Stomach (tissue), 8 donors: ENCODE measurements at regions not wholly inside any gene's neighbourhood (a gene's known extent, or its start where the extent isn't known, plus 50 kb on each side); places are given as distances from the start of the nearest gene placed in this dataset.

ENCODE experiments used
- DNase-seq, 2 donors: peaks; one replicate each; pipeline versions ENCODE4 v3.0.0 to v3.0.0-alpha.2; 2013 to 2019
- H3K27ac ChIP-seq, 5 donors: fragments of 200-600 bp in 4 of 5; sonication (generic) in 4 of 5; one replicate each; pipeline ENCODE4 v1.5.1; 2013 to 2019; ENCODE audit warnings: mild to moderate bottlenecking in 1 of 5, moderate library complexity in 1 of 5
- H3K27me3 ChIP-seq, 3 donors: fragments of 200-600 bp; sonication (generic); one replicate each; pipeline ENCODE4 v1.5.1; 2017 to 2019; ENCODE audit warnings: mixed run types in 1 of 3
- H3K36me3 ChIP-seq, 4 donors: fragments of 200-600 bp; sonication (generic); 1 replicate in 3 of 4; 2 replicates in 1 of 4; pipeline ENCODE4 v1.5.1; 2016 to 2019
- H3K4me1 ChIP-seq, 4 donors: fragments of 200-600 bp; sonication (generic); one replicate each; pipeline ENCODE4 v1.5.1; 2016 to 2019
- H3K4me3 ChIP-seq, 4 donors: fragments of 200-600 bp; sonication (generic) in 3 of 4; one replicate each; pipeline ENCODE4 v1.5.1; 2016 to 2019; ENCODE audit warnings: mild to moderate bottlenecking in 1 of 4
- H3K9me3 ChIP-seq, 4 donors: fragments of 200-600 bp; sonication (generic); one replicate each; pipeline ENCODE4 v1.5.1; 2016 to 2019
- CTCF ChIP-seq, 7 experiments: fragments of 450-650 bp in 4 of 7; fragments of 200-600 bp in 3 of 7; sonication (generic) in 3 of 7; IDR thresholded peaks; one replicate each; pipeline ENCODE4 v1.5.1; 2016 to 2019; ENCODE audit warnings: antibody characterized with exemption in 7 of 7, control low read depth in 2 of 7, mild to moderate bottlenecking in 1 of 7
- EP300 ChIP-seq: sonication (generic); formaldehyde crosslinking; IDR thresholded peaks from one replicate; pipeline ENCODE4 v1.6.1; 2017; ENCODE audit warnings: antibody characterized with exemption
- POLR2A ChIP-seq, 4 donors: fragments of 450-650 bp; IDR thresholded peaks; one replicate each; pipeline ENCODE4 v1.6.1; 2016; ENCODE audit warnings: antibody characterized with exemption in 4 of 4, control low read depth in 2 of 4, mild to moderate bottlenecking in 1 of 4, moderate library complexity in 1 of 4
- POLR2AphosphoS5 ChIP-seq, 3 donors: sonication (generic); formaldehyde crosslinking; IDR thresholded peaks; one replicate each; pipeline ENCODE4 v1.6.1; 2016; ENCODE audit warnings: antibody characterized with exemption in 3 of 3
- WGBS, 5 donors: extraction: QIAGEN DNeasy Blood & Tissue Kit in 3 of 5; methylation state at CpG; one replicate each; pipeline versions ENCODE4 v1.1.5 to v1.1.7; 2013 to 2018; 5-methylcytosine and 5-hydroxymethylcytosine counted together
- intact Hi-C: fragments of 100-400 bp; cut with DNase I; formaldehyde crosslinking; loops from one replicate; pipeline ENCODE4 v1.15.1; 2023; ENCODE audit warnings: low total_unique reads
- donor health status: healthy with polysubstance abuse.
- donor health status: Bipolar disorder and iron deficiency.
- donor health status: healthy.

- 78 to 91% (median 86%) methylated on average over 6 of the region's 6 CpGs for WGBS, 5 donors
- Histone ChIP-seq H3K36me3 (no peaks in the 10 kb centered on the region), H3K4me3 (no peak overlapping the region), H3K27me3 (no peaks in the 10 kb centered on the region), H3K27ac (no peak overlapping the region), H3K4me1 (no peaks in the 10 kb centered on the region), H3K9me3 (no peaks in the 10 kb centered on the region)
- intact Hi-C loops, result no loop called here
- DNase-seq, result no peak
- TF ChIP-seq EP300, result no peak
- TF ChIP-seq POLR2AphosphoS5 (IDR thresholded peaks at IDR 0.05), result no peak
- TF ChIP-seq CTCF (IDR thresholded peaks at IDR 0.05), result no peak
- TF ChIP-seq POLR2A (IDR thresholded peaks at IDR 0.05), result no peak
Observed at GRCh38 chr5:173809014-173809413, 79.1 kb upstream of the CPEB4 start.

GRCh38 chr5:173812811-173813550, 75.2 kb upstream of the CPEB4 start:
- no peaks in the 10 kb centered on the region for H3K27me3 ChIP-seq
- H3K36me3 ChIP-seq, result no peaks in the 10 kb centered on the region
- intact Hi-C loops, result no loop called here
- no peaks in the 10 kb centered on the region for H3K9me3 ChIP-seq
- DNase-seq, result no peak
- H3K4me1 ChIP-seq, result no peaks in the 10 kb centered on the region
- H3K27ac ChIP-seq, result no peak overlapping the region
- TF ChIP-seq POLR2AphosphoS5 (IDR thresholded peaks at IDR 0.05) (no peak), POLR2A (IDR thresholded peaks at IDR 0.05) (no peak), CTCF (IDR thresholded peaks at IDR 0.05) (no peak), EP300 (no peak)
- no peak overlapping the region for H3K4me3 ChIP-seq

GRCh38 chr5:173814053-173814452, 74.1 kb upstream of the CPEB4 start:
- Histone ChIP-seq H3K27ac (no peak overlapping the region), H3K36me3 (no peaks in the 10 kb centered on the region), H3K4me3 (no peak overlapping the region), H3K4me1 (no peaks in the 10 kb centered on the region), H3K27me3 (no peaks in the 10 kb centered on the region), H3K9me3 (no peaks in the 10 kb centered on the region)
- intact Hi-C loops, result no loop called here
- DNase-seq, result no peak
- TF ChIP-seq EP300 (no peak), CTCF (IDR thresholded peaks at IDR 0.05) (no peak), POLR2A (IDR thresholded peaks at IDR 0.05) (no peak), POLR2AphosphoS5 (IDR thresholded peaks at IDR 0.05) (no peak)

- 77 to 96% (median 90%) methylated on average over 9 of the region's 9 CpGs for WGBS, 5 donors
- Histone ChIP-seq H3K36me3 (no peaks in the 10 kb centered on the region), H3K27me3 (no peaks in the 10 kb centered on the region), H3K27ac (no peak overlapping the region), H3K9me3 (peaks cover 0 to 7% (median 1%) of the 10 kb centered on the region in 4 donors), H3K4me1 (no peaks in the 10 kb centered on the region), H3K4me3 (no peak overlapping the region)
- intact Hi-C loops, result no loop called here
- TF ChIP-seq POLR2A (IDR thresholded peaks at IDR 0.05) (no peak), CTCF (IDR thresholded peaks at IDR 0.05) (no peak), POLR2AphosphoS5 (IDR thresholded peaks at IDR 0.05) (no peak), EP300 (no peak)
- no peak for DNase-seq
Observed at GRCh38 chr5:173815571-173815970, 72.6 kb upstream of the CPEB4 start.
